ENCODE measurements at regions not wholly inside any gene's neighbourhood (a gene's known extent, or its start where the extent isn't known, plus 50 kb on each side); places are given as distances from the start of the nearest gene placed in this dataset.
A peak's percentile ranks its signal among the peaks of the same experiment; 100 is the strongest.

- DNase-seq (ENCODE audit: low spot score, unreplicated experiment): no peak
- Mint-ChIP-seq H3K4me3 (ENCODE audit: low read depth) (no peak overlapping the region), H3K4me1 (ENCODE audit: low read depth) (peaks cover 1% of the 10 kb centered on the region), H3K27ac (no peak overlapping the region), H3K9me3 (ENCODE audit: low read depth) (peaks cover 5% of the 10 kb centered on the region), H3K36me3 (ENCODE audit: insufficient read depth) (no peaks in the 10 kb centered on the region), H3K27me3 (peaks cover 6% of the 10 kb centered on the region)
- TF ChIP-seq, protein P1, sequence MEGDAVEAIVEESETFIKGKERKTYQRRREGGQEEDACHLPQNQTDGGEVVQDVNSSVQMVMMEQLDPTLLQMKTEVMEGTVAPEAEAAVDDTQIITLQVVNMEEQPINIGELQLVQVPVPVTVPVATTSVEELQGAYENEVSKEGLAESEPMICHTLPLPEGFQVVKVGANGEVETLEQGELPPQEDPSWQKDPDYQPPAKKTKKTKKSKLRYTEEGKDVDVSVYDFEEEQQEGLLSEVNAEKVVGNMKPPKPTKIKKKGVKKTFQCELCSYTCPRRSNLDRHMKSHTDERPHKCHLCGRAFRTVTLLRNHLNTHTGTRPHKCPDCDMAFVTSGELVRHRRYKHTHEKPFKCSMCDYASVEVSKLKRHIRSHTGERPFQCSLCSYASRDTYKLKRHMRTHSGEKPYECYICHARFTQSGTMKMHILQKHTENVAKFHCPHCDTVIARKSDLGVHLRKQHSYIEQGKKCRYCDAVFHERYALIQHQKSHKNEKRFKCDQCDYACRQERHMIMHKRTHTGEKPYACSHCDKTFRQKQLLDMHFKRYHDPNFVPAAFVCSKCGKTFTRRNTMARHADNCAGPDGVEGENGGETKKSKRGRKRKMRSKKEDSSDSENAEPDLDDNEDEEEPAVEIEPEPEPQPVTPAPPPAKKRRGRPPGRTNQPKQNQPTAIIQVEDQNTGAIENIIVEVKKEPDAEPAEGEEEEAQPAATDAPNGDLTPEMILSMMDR (IDR thresholded peaks at IDR 0.05; ENCODE audit: unreplicated experiment): no peak
These were observed 131.6 kb upstream of the GRIN2B start for GRCh38 chr12:14113031-14113430.

- Mint-ChIP-seq H3K36me3 (ENCODE audit: insufficient read depth) (peaks cover 1% of the 10 kb centered on the region), H3K9me3 (ENCODE audit: low read depth) (peaks cover 19% of the 10 kb centered on the region), H3K27me3 (no peaks in the 10 kb centered on the region), H3K4me3 (ENCODE audit: low read depth) (no peak overlapping the region), H3K4me1 (ENCODE audit: low read depth) (no peaks in the 10 kb centered on the region), H3K27ac (no peak overlapping the region)
- TF ChIP-seq, protein P1 (IDR thresholded peaks at IDR 0.05; ENCODE audit: unreplicated experiment): no peak
- DNase-seq (ENCODE audit: low spot score, unreplicated experiment): no peak
These were observed 145.3 kb upstream of the GRIN2B start for GRCh38 chr12:14126692-14127091.

DNA sequence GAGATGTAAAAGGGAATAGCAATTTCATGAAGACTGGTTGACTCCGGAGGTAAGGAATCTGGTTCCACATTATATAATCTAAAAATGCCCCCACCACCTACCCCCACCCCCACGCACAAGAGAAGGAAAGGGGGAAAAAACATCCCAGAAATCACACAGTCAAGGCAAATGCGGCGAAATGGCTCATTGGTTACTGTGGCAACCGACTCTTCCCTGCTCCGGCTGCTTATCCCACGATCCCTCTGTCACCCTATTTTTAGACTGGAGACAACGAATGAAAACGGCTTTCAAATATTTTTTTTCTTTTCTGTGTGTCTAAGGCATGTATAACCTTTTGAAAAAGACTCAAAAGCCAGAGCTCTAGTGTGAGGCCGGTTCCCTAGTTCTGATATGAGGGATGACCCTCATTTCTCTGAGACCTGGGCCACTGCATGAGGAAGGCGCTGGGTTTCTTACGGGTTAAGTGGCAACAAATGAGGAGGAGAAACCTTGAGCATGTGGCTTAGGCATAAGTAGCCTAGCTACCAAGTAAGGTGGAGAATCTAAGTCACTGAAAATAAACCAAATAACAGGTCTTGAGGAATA, 148.3 kb upstream of the GRIN2B start:
- no peak overlapping the region for H3K4me3 Mint-ChIP-seq (ENCODE audit: low read depth)
- H3K27me3 Mint-ChIP-seq: no peaks in the 10 kb centered on the region
- H3K9me3 Mint-ChIP-seq (ENCODE audit: low read depth): peaks cover 8% of the 10 kb centered on the region
- TF ChIP-seq, protein P1 (IDR thresholded peaks at IDR 0.05; ENCODE audit: unreplicated experiment): no peak
- no peak overlapping the region for H3K27ac Mint-ChIP-seq
- H3K36me3 Mint-ChIP-seq (ENCODE audit: insufficient read depth): no peaks in the 10 kb centered on the region
- H3K4me1 Mint-ChIP-seq (ENCODE audit: low read depth): no peaks in the 10 kb centered on the region
- DNase-seq (ENCODE audit: low spot score, unreplicated experiment): no peak

DNA sequence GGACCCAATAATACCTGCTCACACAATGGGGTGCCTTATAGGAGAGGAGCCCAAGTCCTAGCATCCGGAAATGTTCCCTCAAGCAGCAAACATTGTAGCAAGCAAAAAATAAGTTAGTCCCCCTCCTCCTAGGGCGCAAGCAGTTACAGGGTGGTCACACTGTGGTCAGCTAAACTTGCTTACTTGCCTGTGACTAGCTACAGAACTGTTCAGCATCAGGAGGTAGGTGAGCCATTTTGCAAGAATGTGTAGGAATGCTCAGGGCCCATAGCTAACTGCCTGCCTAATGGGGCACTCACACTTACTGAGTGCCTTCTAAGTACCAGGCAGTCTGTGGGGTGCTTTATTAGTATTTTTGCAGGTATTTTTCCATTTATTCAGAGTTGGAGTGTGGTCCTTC, 154.6 kb upstream of the GRIN2B start:
- TF ChIP-seq, protein P1 (IDR thresholded peaks at IDR 0.05; ENCODE audit: unreplicated experiment): no peak
- Mint-ChIP-seq H3K27me3 (no peaks in the 10 kb centered on the region), H3K4me3 (ENCODE audit: low read depth) (no peak overlapping the region), H3K36me3 (ENCODE audit: insufficient read depth) (no peaks in the 10 kb centered on the region), H3K9me3 (ENCODE audit: low read depth) (no peaks in the 10 kb centered on the region), H3K4me1 (ENCODE audit: low read depth) (no peaks in the 10 kb centered on the region), H3K27ac (no peak overlapping the region)
- no peak for DNase-seq (ENCODE audit: low spot score, unreplicated experiment)

GRCh38 chr12:14138495-14138894, 157.1 kb upstream of the GRIN2B start:
- Mint-ChIP-seq H3K27ac (no peak overlapping the region), H3K9me3 (ENCODE audit: low read depth) (no peaks in the 10 kb centered on the region), H3K4me1 (ENCODE audit: low read depth) (no peaks in the 10 kb centered on the region), H3K4me3 (ENCODE audit: low read depth) (no peak overlapping the region), H3K36me3 (ENCODE audit: insufficient read depth) (no peaks in the 10 kb centered on the region), H3K27me3 (no peaks in the 10 kb centered on the region)
- TF ChIP-seq, protein P1 (IDR thresholded peaks at IDR 0.05; ENCODE audit: unreplicated experiment): peak; percentile 69
- DNase-seq (ENCODE audit: low spot score, unreplicated experiment): peak; percentile 41

Measured in progenitor cell of endocrine pancreas (in vitro differentiated cells).